HuH-7.5 (cell line): ENCODE measurements at regions not wholly inside any gene's neighbourhood (a gene's known extent, or its start where the extent isn't known, plus 50 kb on each side); places are given as distances from the start of the nearest gene placed in this dataset.
"Not testable (repeated sequence)": the region's sequence is repeated elsewhere in the genome, so short reads cannot be mapped to it uniquely, and the experiment has no call there.

Experiments
- DNase-seq: peaks from one replicate; pipeline ENCODE4 v3.0.0; 2011; ENCODE audit warnings: low spot score

DNA sequence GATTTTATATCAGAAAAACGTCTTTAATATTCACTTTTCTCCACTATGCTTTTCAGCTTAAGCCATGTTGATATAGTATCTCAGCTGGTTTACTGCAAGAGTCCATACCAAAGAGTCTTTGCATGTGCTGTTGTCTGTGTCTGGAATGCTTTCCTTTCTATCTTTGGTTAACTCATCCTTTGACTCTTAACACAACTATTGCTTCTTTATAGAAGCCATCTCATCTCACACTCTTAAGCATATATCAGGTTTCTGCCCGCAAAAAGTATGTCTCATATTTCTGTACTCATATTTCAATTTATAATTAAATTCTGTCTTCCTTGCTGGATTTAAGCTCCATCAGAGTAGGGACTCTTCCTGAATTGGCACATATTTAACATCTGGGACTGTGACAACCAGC is 220.9 kb upstream of the KCNK2 start:
- DNase-seq = no peak

- no peak for DNase-seq
These were observed 220.1 kb upstream of the KCNK2 start for GRCh38 chr1:214862421-214862820.

- DNase-seq = no peak
These were observed 217.4 kb upstream of the KCNK2 start for GRCh38 chr1:214864896-214865688.

- not testable (repeated sequence) for DNase-seq
These were observed 212.1 kb upstream of the KCNK2 start for GRCh38 chr1:214870426-214870825.

DNA sequence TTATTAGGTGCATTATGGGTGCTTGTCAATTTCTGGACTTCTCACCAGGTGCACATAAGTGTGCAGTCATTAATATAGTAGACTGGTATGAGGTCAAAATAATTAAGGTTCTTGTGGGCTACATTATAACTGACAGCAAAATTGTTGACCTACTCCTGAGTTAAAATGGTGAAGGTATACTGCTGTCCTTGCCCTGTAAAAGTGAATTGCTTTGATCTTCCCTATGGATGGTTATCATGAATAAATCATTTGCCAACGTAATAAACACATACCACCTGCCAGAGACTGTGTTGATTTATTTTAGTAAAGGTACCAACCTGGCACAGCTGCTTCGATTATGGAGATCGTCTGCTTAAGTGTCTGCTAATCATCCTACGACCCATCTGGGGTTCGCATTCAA is 201.6 kb upstream of the KCNK2 start:
- DNase-seq = no peak

- DNase-seq = no peak
These were observed 199.9 kb upstream of the KCNK2 start for GRCh38 chr1:214882616-214883015.

- DNase-seq = no peak
These were observed 187.4 kb upstream of the KCNK2 start for GRCh38 chr1:214895011-214895600.

GRCh38 chr1:214896921-214897320 is 185.6 kb upstream of the KCNK2 start:
- DNase-seq = no peak

- no peak for DNase-seq
These were observed 185.0 kb upstream of the KCNK2 start for GRCh38 chr1:214897581-214897980.

- DNase-seq = no peak
These were observed 184.4 kb upstream of the KCNK2 start for GRCh38 chr1:214898161-214898560.

DNA sequence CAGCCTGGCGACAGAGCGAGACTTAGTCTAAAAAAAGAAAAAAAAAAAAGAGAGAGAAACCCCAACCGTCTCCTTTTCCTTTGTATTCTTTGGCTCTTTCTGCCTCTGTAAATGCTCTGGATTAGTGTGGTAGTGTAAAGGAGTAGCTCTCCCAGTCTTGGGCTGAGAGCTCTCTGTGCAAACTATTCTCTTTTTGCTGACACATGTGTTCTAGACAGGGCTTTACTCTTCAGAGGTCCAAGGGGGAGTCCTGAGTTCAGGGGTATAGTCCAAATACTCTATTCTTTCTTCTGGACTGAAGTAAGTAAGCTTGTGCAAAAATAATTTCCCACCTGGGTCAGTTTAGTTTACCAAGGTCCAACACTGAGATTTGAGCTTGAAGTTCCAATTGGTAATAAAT is 183.8 kb upstream of the KCNK2 start:
- no peak for DNase-seq

DNA sequence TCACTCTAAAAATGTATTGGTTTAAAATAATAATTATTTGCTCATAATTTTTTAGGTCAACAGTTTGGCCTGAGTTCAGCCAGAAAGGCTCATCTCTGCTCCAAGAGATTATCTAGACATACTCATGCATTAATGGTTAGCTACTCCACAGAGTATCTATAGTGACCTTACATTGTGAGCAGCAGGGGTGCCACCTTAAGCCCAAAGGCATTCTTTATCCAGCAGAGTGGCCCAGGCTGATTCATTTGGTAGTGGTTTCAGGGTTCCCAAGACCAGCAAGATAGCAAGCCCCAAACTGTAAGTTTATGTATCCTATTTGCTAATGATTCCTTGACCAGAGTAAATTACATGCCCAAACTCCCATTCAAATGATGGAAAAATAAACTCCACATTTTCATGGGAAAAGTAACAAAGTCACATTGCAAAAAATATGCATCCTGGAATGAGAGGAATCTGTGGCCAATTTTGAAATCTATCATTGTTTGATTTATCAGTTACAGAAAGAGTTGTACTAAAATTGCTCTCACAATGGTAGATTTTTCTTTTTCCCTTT is 182.6 kb upstream of the KCNK2 start:
- DNase-seq = no peak

GRCh38 chr1:214900590-214900989 is 181.9 kb upstream of the KCNK2 start:
- DNase-seq = no peak

DNA sequence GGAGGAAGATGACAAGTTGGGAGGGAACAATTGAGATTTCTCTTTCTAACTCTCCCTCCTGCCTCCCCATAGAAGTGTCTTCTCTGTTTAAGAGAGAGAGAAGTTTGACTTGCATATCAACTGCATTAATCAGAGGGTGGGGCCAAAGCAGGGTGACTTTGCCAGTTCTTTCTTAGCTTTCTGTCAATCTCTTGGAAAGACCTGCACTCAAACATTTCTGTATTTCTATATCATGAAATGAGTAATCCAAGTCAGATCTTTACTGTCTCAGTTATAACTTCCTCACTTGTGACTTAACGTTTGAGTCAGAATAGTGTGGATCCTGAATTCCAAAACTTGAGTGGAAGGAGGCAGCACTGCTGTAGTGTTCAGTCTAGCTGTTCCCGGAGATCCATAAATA is 180.8 kb upstream of the KCNK2 start:
- no peak for DNase-seq

DNA sequence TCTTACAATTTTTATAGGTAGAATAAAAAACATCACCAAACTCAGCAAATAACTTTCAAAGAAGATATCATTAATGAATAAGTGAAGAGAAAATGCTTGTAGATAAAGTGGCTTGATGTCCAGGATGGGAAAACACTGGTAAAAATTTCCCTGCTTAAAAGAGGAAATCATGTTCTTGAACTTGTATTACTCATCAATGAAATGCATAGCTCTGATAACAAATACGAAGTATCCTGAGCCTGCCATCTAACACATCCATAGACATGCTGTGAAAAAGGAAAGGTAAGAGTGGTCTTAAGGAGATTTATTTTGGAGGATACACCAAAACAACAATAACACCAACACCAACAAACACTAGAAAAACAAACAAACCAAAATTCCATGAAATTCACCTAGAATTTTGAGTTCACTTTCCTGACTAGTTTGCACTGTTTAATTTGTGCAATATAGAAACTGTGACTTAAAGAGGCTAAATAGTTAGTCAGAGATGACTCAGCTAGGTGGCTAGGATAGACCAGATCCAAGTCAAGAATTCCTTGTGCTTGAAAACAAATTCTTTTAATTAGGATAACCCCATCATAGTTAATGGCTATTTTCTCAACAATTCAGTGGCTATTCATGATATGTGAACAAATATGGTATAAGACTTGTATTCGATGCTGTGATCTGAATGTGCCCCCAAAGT is 179.8 kb upstream of the KCNK2 start:
- DNase-seq = no peak

GRCh38 chr1:214912127-214912526 is 170.4 kb upstream of the KCNK2 start:
- no peak for DNase-seq

DNA sequence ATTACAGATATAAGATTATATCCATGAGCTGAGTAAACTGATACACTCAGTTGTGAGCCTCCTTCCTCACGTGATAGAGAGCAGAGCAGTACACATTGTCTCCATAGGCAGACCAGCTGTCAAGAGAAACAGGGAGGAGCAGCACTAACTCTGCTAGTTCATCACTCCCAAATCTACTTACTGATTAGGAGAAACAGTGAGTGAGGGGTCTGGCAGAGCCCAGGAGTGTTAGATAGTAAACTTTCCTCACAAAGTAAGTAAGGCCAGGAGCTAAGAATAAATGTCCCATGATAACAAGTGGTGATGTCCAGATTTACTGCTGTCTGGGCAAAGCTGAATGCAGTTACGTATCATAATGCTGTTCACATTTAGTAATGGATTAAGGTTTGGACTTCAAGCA is 168.6 kb upstream of the KCNK2 start:
- no peak for DNase-seq

DNA sequence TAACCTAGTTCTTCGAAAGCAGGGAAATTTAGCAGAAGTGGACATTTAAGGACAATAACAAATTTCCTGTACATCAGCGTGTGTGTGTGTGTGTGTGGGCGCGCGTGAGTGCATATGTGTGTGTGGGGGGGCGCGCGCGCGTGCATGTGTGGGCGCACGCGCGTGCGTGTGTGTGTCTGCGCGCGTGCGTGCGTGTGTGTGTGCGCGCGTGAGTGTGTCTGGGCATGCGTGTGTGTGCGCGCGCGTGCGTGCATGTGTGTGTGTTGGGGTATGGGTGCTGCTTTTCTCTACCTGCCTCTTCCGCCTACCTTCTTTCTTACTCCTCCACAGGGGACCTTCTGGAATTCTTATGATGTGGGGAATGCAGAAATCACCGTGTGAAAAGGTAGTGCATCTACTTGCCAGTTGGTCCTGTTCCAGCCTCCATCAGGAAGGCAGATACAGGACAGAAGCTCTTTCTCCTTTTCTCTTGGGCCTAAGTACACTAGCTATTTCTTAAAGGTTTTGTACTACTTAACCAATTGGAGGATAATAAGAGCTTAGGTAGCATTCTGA is 165.4 kb upstream of the KCNK2 start:
- no peak for DNase-seq

- no peak for DNase-seq
These were observed 163.8 kb upstream of the KCNK2 start for GRCh38 chr1:214918745-214919144.

GRCh38 chr1:214920337-214920736 is 162.2 kb upstream of the KCNK2 start:
- no peak for DNase-seq

- DNase-seq = no peak
These were observed 159.1 kb upstream of the KCNK2 start for GRCh38 chr1:214923278-214923915.

DNA sequence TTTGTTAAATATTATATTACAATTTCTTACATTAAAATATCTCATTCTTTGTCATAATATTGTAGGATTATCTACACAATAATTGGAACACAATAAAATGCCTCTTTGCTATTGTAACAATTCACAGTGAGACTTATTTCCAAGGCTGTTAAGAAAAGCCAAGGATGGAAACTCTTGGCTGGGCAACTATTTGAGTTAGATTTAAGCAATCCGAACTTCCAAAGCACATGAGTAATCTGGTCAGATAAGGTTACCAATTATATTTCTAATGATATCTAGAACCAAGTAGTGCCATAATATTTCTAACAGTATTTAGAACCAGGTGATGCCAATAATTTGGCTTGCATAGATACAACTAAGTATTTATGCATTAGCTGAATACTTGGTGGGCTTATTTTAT is 154.7 kb upstream of the KCNK2 start:
- DNase-seq = no peak
